ENCODE measurements at regions not wholly inside any gene's neighbourhood (a gene's known extent, or its start where the extent isn't known, plus 50 kb on each side); places are given as distances from the start of the nearest gene placed in this dataset.

- Histone ChIP-seq H3K27me3 (no peaks in the 10 kb centered on the region), H3K9me3 (no peaks in the 10 kb centered on the region), H3K4me3 (no peak overlapping the region), H3K36me3 (no peaks in the 10 kb centered on the region), H3K4me1 (no peaks in the 10 kb centered on the region), H3K27ac (no peak overlapping the region)
- ATAC-seq (no peak), DNase-seq (no peak)
- 67% methylated on average over 1 of the region's 1 CpG for WGBS (ENCODE audit: insufficient coverage, low coverage, low lambda C conversion rate, missing lambda C conversion rate)
- TF ChIP-seq, protein P1, sequence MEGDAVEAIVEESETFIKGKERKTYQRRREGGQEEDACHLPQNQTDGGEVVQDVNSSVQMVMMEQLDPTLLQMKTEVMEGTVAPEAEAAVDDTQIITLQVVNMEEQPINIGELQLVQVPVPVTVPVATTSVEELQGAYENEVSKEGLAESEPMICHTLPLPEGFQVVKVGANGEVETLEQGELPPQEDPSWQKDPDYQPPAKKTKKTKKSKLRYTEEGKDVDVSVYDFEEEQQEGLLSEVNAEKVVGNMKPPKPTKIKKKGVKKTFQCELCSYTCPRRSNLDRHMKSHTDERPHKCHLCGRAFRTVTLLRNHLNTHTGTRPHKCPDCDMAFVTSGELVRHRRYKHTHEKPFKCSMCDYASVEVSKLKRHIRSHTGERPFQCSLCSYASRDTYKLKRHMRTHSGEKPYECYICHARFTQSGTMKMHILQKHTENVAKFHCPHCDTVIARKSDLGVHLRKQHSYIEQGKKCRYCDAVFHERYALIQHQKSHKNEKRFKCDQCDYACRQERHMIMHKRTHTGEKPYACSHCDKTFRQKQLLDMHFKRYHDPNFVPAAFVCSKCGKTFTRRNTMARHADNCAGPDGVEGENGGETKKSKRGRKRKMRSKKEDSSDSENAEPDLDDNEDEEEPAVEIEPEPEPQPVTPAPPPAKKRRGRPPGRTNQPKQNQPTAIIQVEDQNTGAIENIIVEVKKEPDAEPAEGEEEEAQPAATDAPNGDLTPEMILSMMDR (IDR thresholded peaks at IDR 0.05), result no peak
- intact Hi-C loops (cut with DNase I), result no loop called here
These were observed 156.0 kb downstream of the ZNF33B start for GRCh38 chr10:42482411-42482810.

DNA sequence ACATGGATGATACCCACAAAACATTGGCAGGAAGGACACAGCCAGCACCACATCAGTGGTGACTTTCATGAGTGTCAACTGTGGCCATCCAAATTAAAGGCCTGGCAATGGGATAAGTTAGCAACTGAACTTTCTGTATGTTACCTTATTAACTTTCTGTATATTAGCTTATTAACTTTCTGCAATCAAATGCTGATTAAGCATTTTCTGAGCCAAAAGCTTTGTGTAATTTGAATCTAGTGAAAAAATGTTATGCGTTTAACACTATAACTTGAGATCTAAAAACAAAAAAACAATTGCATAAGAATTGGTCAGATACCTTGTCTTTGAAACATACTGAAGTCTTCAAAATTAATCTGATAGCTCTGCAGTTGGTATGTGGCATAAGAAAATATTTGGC, 159.3 kb downstream of the ZNF33B start:
- no peak for TF ChIP-seq POLR2A (IDR thresholded peaks at IDR 0.05)
- TF ChIP-seq, protein P1 (IDR thresholded peaks at IDR 0.05), result no peak
- Histone ChIP-seq H3K27ac (no peak overlapping the region), H3K36me3 (no peaks in the 10 kb centered on the region), H3K4me3 (no peak overlapping the region), H3K9me3 (no peaks in the 10 kb centered on the region), H3K4me1 (no peaks in the 10 kb centered on the region), H3K27me3 (no peaks in the 10 kb centered on the region)
- DNase-seq, result no peak
- intact Hi-C loops (cut with DNase I), result no loop called here
- WGBS (ENCODE audit: insufficient coverage, low coverage, low lambda C conversion rate, missing lambda C conversion rate), result 87% methylated on average over 1 of the region's 1 CpG
- ATAC-seq, result no peak

- no peak overlapping the region for H3K4me3 ChIP-seq
- intact Hi-C loops (cut with DNase I), result no loop called here
- H3K27me3 ChIP-seq, result no peaks in the 10 kb centered on the region
- WGBS (ENCODE audit: insufficient coverage, low coverage, low lambda C conversion rate, missing lambda C conversion rate), result 70% methylated on average over 12 of the region's 19 CpGs
- H3K27ac ChIP-seq, result no peak overlapping the region
- H3K9me3 ChIP-seq, result no peaks in the 10 kb centered on the region
- TF ChIP-seq POLR2A (IDR thresholded peaks at IDR 0.05), result no peak
- TF ChIP-seq, protein P1 (IDR thresholded peaks at IDR 0.05), result no peak
- H3K4me1 ChIP-seq, result no peaks in the 10 kb centered on the region
- no peak for ATAC-seq
- no peaks in the 10 kb centered on the region for H3K36me3 ChIP-seq
- DNase-seq, result no peak
These were observed 161.2 kb downstream of the ZNF33B start for GRCh38 chr10:42477170-42477569.

GRCh38 chr10:42476101-42476500, 162.3 kb downstream of the ZNF33B start:
- 3% methylated on average over 10 of the region's 20 CpGs for WGBS (ENCODE audit: insufficient coverage, low coverage, low lambda C conversion rate, missing lambda C conversion rate)

More at GRCh38 chr10:42476101-42476500, 162.3 kb downstream of the ZNF33B start:
- Histone ChIP-seq H3K4me3 (no peak overlapping the region), H3K4me1 (no peaks in the 10 kb centered on the region), H3K27me3 (no peaks in the 10 kb centered on the region), H3K27ac (no peak overlapping the region), H3K9me3 (no peaks in the 10 kb centered on the region), H3K36me3 (no peaks in the 10 kb centered on the region)
- TF ChIP-seq, protein P1 (IDR thresholded peaks at IDR 0.05), result no peak
- TF ChIP-seq POLR2A (IDR thresholded peaks at IDR 0.05), result no peak
- ATAC-seq, result peak in 2 of 4 donors; percentile 6 to 30
- DNase-seq, result no peak
- intact Hi-C loops (cut with DNase I), result no loop called here

Data from right lobe of liver (tissue), 6 donors.